ENCODE measurements at regions not wholly inside any gene's neighbourhood (a gene's known extent, or its start where the extent isn't known, plus 50 kb on each side); places are given as distances from the start of the nearest gene placed in this dataset.

GRCh38 chr16:61295311-61295710, 740.9 kb downstream of the CDH8 start:
- no peaks in the 10 kb centered on the region for H3K27me3 ChIP-seq
- no peak for TF ChIP-seq POLR2A (IDR thresholded peaks at IDR 0.05)
- no peak for TF ChIP-seq CTCF (IDR thresholded peaks at IDR 0.05 in 4 of 5, conservative IDR thresholded peaks at IDR 0.05 in 1 of 5)
- DNase-seq (no peak), ATAC-seq (no peak)
- no peaks in the 10 kb centered on the region for H3K36me3 ChIP-seq
- no peak overlapping the region for H3K27ac ChIP-seq
- in situ Hi-C loops (cut with MboI; ENCODE audit: low sequenced_read_pairs in 4 of 4), result no loop called here
- no peak overlapping the region for H3K4me3 ChIP-seq
- peaks cover 0 to 2% (median 0%) of the 10 kb centered on the region in 3 donors for H3K9me3 ChIP-seq
- no peaks in the 10 kb centered on the region for H3K4me1 ChIP-seq
- intact Hi-C loops (cut with DNase I; ENCODE audit: low total_unique reads), result no loop called here

GRCh38 chr16:61289141-61289540, 747.1 kb downstream of the CDH8 start:
- TF ChIP-seq POLR2A (IDR thresholded peaks at IDR 0.05) (no peak), CTCF (IDR thresholded peaks at IDR 0.05 in 4 of 5, conservative IDR thresholded peaks at IDR 0.05 in 1 of 5) (no peak)
- H3K27ac ChIP-seq, result no peak overlapping the region
- in situ Hi-C loops (cut with MboI; ENCODE audit: low sequenced_read_pairs in 4 of 4) (no loop called here), intact Hi-C loops (cut with DNase I; ENCODE audit: low total_unique reads) (no loop called here)
- H3K27me3 ChIP-seq, result no peaks in the 10 kb centered on the region
- no peaks in the 10 kb centered on the region for H3K36me3 ChIP-seq
- no peak for DNase-seq
- H3K4me3 ChIP-seq, result no peak overlapping the region
- no peaks in the 10 kb centered on the region for H3K4me1 ChIP-seq
- H3K9me3 ChIP-seq, result peaks cover 0 to 2% (median 0%) of the 10 kb centered on the region in 3 donors
- ATAC-seq, result no peak

- ATAC-seq (no peak), DNase-seq (no peak)
- intact Hi-C loops (cut with DNase I; ENCODE audit: low total_unique reads) (no loop called here), in situ Hi-C loops (cut with MboI; ENCODE audit: low sequenced_read_pairs in 4 of 4) (no loop called here)
- no peaks in the 10 kb centered on the region for H3K4me1 ChIP-seq
- TF ChIP-seq POLR2A (IDR thresholded peaks at IDR 0.05), result no peak
- no peak for TF ChIP-seq CTCF (IDR thresholded peaks at IDR 0.05 in 4 of 5, conservative IDR thresholded peaks at IDR 0.05 in 1 of 5)
- H3K27me3 ChIP-seq, result no peaks in the 10 kb centered on the region
- H3K27ac ChIP-seq, result no peak overlapping the region
- no peak overlapping the region for H3K4me3 ChIP-seq
- H3K36me3 ChIP-seq, result no peaks in the 10 kb centered on the region
- no peaks in the 10 kb centered on the region for H3K9me3 ChIP-seq
Observed at GRCh38 chr16:61277849-61278248, 758.4 kb downstream of the CDH8 start.

- TF ChIP-seq POLR2A (IDR thresholded peaks at IDR 0.05) (no peak), CTCF (IDR thresholded peaks at IDR 0.05 in 4 of 5, conservative IDR thresholded peaks at IDR 0.05 in 1 of 5) (no peak)
- no peaks in the 10 kb centered on the region for H3K9me3 ChIP-seq
- in situ Hi-C loops (cut with MboI; ENCODE audit: low sequenced_read_pairs in 4 of 4), result no loop called here
- intact Hi-C loops (cut with DNase I; ENCODE audit: low total_unique reads), result no loop called here
- no peaks in the 10 kb centered on the region for H3K36me3 ChIP-seq
- ATAC-seq, result no peak
- no peak for DNase-seq
- H3K27ac ChIP-seq, result no peak overlapping the region
- H3K27me3 ChIP-seq, result no peaks in the 10 kb centered on the region
- H3K4me3 ChIP-seq, result no peak overlapping the region
- H3K4me1 ChIP-seq, result no peaks in the 10 kb centered on the region
Observed at GRCh38 chr16:61274211-61274610, 762.0 kb downstream of the CDH8 start.

GRCh38 chr16:61270726-61271125, 765.5 kb downstream of the CDH8 start:
- Histone ChIP-seq H3K27ac (no peak overlapping the region), H3K27me3 (no peaks in the 10 kb centered on the region), H3K4me1 (no peaks in the 10 kb centered on the region), H3K36me3 (no peaks in the 10 kb centered on the region), H3K9me3 (no peaks in the 10 kb centered on the region), H3K4me3 (no peak overlapping the region)
- no peak for TF ChIP-seq CTCF (IDR thresholded peaks at IDR 0.05 in 4 of 5, conservative IDR thresholded peaks at IDR 0.05 in 1 of 5)
- no peak for TF ChIP-seq POLR2A (IDR thresholded peaks at IDR 0.05)
- no peak for ATAC-seq
- intact Hi-C loops (cut with DNase I; ENCODE audit: low total_unique reads), result no loop called here
- in situ Hi-C loops (cut with MboI; ENCODE audit: low sequenced_read_pairs in 4 of 4), result no loop called here
- no peak for DNase-seq
